PC-9 (cell line): ENCODE measurements at regions not wholly inside any gene's neighbourhood (a gene's known extent, or its start where the extent isn't known, plus 50 kb on each side); places are given as distances from the start of the nearest gene placed in this dataset.

Experiments
- EZH2 ChIP-seq: fragments of 200-600 bp; sonication (generic); IDR thresholded peaks from 2 replicates; pipeline ENCODE4 v1.8.0; 2017; ENCODE audit warnings: antibody characterized with exemption, low read depth
- TF ChIP-seq, protein P1 (sequence below): fragments of 200-600 bp; sonication (generic); conservative IDR thresholded peaks from 2 replicates; pipeline ENCODE4 v1.6.1; 2017; ENCODE audit warnings: mixed run types, antibody characterized with exemption, mild to moderate bottlenecking, moderate library complexity

DNA sequence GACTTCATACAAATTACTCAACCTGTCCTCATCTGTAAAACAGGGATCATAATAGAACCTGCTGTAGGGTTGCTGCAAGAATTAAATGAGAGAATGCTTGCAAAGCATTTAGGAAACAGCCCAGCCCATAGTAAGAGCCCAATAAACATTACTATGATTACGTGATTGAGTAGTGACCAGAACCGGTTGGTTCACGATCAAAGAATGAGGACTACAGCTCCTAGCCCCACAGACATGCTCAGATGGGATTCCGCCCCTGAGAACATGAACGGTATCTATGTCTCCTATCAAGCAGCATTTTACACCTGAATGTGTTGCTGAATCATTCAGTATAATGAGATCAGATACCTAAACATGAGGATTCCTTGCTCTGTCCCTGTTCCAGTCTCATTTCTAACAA lies 104.8 kb upstream of the ZNF648 start:
- TF ChIP-seq, protein P1, sequence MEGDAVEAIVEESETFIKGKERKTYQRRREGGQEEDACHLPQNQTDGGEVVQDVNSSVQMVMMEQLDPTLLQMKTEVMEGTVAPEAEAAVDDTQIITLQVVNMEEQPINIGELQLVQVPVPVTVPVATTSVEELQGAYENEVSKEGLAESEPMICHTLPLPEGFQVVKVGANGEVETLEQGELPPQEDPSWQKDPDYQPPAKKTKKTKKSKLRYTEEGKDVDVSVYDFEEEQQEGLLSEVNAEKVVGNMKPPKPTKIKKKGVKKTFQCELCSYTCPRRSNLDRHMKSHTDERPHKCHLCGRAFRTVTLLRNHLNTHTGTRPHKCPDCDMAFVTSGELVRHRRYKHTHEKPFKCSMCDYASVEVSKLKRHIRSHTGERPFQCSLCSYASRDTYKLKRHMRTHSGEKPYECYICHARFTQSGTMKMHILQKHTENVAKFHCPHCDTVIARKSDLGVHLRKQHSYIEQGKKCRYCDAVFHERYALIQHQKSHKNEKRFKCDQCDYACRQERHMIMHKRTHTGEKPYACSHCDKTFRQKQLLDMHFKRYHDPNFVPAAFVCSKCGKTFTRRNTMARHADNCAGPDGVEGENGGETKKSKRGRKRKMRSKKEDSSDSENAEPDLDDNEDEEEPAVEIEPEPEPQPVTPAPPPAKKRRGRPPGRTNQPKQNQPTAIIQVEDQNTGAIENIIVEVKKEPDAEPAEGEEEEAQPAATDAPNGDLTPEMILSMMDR, result no peak
- TF ChIP-seq EZH2, result no peak
